ENCODE measurements at regions not wholly inside any gene's neighbourhood (a gene's known extent, or its start where the extent isn't known, plus 50 kb on each side); places are given as distances from the start of the nearest gene placed in this dataset.
"Not testable (repeated sequence)": the region's sequence is repeated elsewhere in the genome, so short reads cannot be mapped to it uniquely, and the experiment has no call there.

DNA sequence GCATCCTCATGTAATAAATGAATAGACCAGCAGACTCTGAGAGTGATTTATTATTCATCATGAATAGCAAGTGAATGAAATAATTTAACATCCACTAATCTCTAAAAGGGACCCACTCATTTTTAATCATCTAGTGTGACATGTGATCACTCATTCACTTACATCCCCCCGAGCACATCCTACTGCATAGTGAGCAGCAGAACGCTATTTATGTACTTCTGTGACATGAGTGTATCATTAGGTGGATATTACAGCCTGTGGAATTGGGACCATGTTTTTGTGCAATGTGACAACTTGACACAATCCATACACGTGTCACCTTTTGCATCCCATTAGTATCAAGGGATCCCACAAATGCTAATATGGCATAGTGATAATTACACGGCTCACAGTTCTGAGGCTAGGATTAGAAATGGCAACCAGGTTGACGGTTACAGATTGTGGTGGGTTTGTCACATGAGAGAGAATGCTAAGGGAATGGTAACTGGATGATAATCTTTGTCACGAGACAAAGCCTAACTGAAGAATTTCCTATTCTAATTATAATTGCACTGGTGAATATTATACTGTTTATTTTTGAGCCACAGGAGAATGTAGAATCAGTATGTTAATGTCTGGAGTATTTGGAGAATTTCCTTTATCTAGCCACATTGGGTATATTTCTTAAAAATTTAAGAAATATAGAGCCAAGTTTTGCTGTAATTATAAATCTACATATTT, 595.2 kb upstream of the TBL1XR1 start:
- Histone ChIP-seq H3K4me1 (ENCODE audit: control insufficient read depth, insufficient read depth, low read length) (peaks cover 9% of the 10 kb centered on the region), H3K36me3 (ENCODE audit: control insufficient read depth, insufficient read depth, low read length) (no peaks in the 10 kb centered on the region), H3K4me3 (ENCODE audit: low read length) (no peak overlapping the region), H3K9ac (ENCODE audit: low read length) (no peak overlapping the region), H3K27me3 (ENCODE audit: control insufficient read depth, insufficient read depth, low read length) (no peaks in the 10 kb centered on the region), H3K27ac (ENCODE audit: low read depth, low read length) (no peak overlapping the region)

DNA sequence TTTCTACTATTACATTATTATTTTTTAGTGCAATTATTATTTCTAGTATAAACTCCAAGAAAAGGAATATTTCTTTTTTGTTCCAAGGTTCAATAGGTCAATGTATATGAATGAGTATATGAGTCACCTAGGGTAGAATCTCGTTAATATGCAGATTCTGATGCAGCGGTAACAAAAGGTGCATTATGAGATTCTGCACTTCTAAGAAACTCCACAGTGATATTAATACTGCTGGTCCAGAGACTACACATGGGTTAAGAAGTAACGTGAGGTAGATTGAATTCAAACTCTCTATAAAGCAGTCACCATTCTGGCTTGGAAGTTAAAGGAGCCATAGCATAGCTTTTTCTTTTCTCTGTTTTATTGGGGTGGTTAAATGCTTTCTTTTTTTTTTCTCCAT, 596.2 kb upstream of the TBL1XR1 start:
- Histone ChIP-seq H3K27me3 (ENCODE audit: control insufficient read depth, insufficient read depth, low read length) (no peaks in the 10 kb centered on the region), H3K9ac (ENCODE audit: low read length) (no peak overlapping the region), H3K4me3 (ENCODE audit: low read length) (no peak overlapping the region), H3K36me3 (ENCODE audit: control insufficient read depth, insufficient read depth, low read length) (no peaks in the 10 kb centered on the region), H3K4me1 (ENCODE audit: control insufficient read depth, insufficient read depth, low read length) (peaks cover 9% of the 10 kb centered on the region), H3K27ac (ENCODE audit: low read depth, low read length) (no peak overlapping the region)

GRCh38 chr3:177795216-177795615, 597.9 kb upstream of the TBL1XR1 start:
- no peak overlapping the region for H3K27ac ChIP-seq (ENCODE audit: low read depth, low read length)

GRCh38 chr3:177795859-177796258, 598.6 kb upstream of the TBL1XR1 start:
- Histone ChIP-seq H3K4me3 (ENCODE audit: low read length) (no peak overlapping the region), H3K36me3 (ENCODE audit: control insufficient read depth, insufficient read depth, low read length) (no peaks in the 10 kb centered on the region), H3K27me3 (ENCODE audit: control insufficient read depth, insufficient read depth, low read length) (no peaks in the 10 kb centered on the region), H3K4me1 (ENCODE audit: control insufficient read depth, insufficient read depth, low read length) (no peaks in the 10 kb centered on the region), H3K9ac (ENCODE audit: low read length) (no peak overlapping the region), H3K27ac (ENCODE audit: low read depth, low read length) (no peak overlapping the region)

More at GRCh38 chr3:177795216-177795615, 597.9 kb upstream of the TBL1XR1 start:
- no peaks in the 10 kb centered on the region for H3K27me3 ChIP-seq (ENCODE audit: control insufficient read depth, insufficient read depth, low read length)
- H3K4me1 ChIP-seq (ENCODE audit: control insufficient read depth, insufficient read depth, low read length) = no peaks in the 10 kb centered on the region
- no peaks in the 10 kb centered on the region for H3K36me3 ChIP-seq (ENCODE audit: control insufficient read depth, insufficient read depth, low read length)
- no peak overlapping the region for H3K9ac ChIP-seq (ENCODE audit: low read length)
- H3K4me3 ChIP-seq (ENCODE audit: low read length) = no peak overlapping the region

GRCh38 chr3:177800147-177800546, 602.9 kb upstream of the TBL1XR1 start:
- H3K27me3 ChIP-seq (ENCODE audit: control insufficient read depth, insufficient read depth, low read length); H3K36me3 ChIP-seq (ENCODE audit: control insufficient read depth, insufficient read depth, low read length); H3K9ac ChIP-seq (ENCODE audit: low read length); H3K4me1 ChIP-seq (ENCODE audit: control insufficient read depth, insufficient read depth, low read length); H3K4me3 ChIP-seq (ENCODE audit: low read length); H3K27ac ChIP-seq (ENCODE audit: low read depth, low read length): not testable (repeated sequence)

- H3K27ac ChIP-seq (ENCODE audit: low read depth, low read length) = no peak overlapping the region
- no peak overlapping the region for H3K4me3 ChIP-seq (ENCODE audit: low read length)
- no peaks in the 10 kb centered on the region for H3K27me3 ChIP-seq (ENCODE audit: control insufficient read depth, insufficient read depth, low read length)
- no peaks in the 10 kb centered on the region for H3K4me1 ChIP-seq (ENCODE audit: control insufficient read depth, insufficient read depth, low read length)
- no peaks in the 10 kb centered on the region for H3K36me3 ChIP-seq (ENCODE audit: control insufficient read depth, insufficient read depth, low read length)
- no peak overlapping the region for H3K9ac ChIP-seq (ENCODE audit: low read length)
These were observed 603.3 kb upstream of the TBL1XR1 start for GRCh38 chr3:177800561-177800960.

GRCh38 chr3:177802151-177802900, 605.0 kb upstream of the TBL1XR1 start:
- Histone ChIP-seq H3K36me3 (ENCODE audit: control insufficient read depth, insufficient read depth, low read length) (no peaks in the 10 kb centered on the region), H3K4me3 (ENCODE audit: low read length) (no peak overlapping the region), H3K9ac (ENCODE audit: low read length) (no peak overlapping the region), H3K27ac (ENCODE audit: low read depth, low read length) (no peak overlapping the region), H3K27me3 (ENCODE audit: control insufficient read depth, insufficient read depth, low read length) (no peaks in the 10 kb centered on the region), H3K4me1 (ENCODE audit: control insufficient read depth, insufficient read depth, low read length) (no peaks in the 10 kb centered on the region)

DNA sequence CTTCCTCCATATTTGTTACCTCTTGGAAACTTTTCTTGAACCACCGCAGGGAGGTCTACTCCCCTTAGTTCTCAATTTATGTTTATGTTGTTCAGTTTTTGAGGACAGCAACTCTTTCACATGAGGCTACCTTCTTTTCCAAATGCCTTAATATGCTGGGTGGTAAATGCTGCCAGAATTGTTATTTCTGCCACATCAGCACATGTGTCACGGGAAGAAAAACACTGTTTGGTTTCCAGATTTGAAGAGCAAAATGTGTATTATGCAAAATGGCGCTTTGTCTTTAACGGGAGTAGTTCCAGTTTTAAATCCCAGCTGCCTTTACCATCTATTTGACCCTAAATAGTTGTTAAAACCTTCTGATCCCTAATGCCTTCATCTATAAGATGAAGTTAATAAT, 606.2 kb upstream of the TBL1XR1 start:
- Histone ChIP-seq H3K36me3 (ENCODE audit: control insufficient read depth, insufficient read depth, low read length) (no peaks in the 10 kb centered on the region), H3K27ac (ENCODE audit: low read depth, low read length) (no peak overlapping the region), H3K27me3 (ENCODE audit: control insufficient read depth, insufficient read depth, low read length) (no peaks in the 10 kb centered on the region), H3K4me3 (ENCODE audit: low read length) (no peak overlapping the region), H3K4me1 (ENCODE audit: control insufficient read depth, insufficient read depth, low read length) (no peaks in the 10 kb centered on the region), H3K9ac (ENCODE audit: low read length) (no peak overlapping the region)

DNA sequence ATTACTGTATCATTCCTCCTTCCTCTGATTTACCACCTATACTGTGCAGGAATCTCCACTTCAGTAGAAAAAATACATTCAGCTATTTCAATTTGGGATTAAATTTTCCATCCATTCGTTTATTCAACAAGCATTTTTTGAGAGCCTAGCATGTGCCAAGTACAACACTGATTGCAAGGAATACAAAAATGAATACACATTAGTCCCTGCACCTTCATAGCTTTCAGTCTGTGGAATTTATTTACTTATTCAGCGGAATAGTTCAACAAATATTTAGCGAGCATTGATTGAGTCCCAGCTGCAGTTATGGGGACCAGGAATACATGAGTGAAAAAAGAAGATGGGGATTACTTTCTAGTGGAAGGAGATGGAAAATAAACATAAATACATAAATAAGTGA, 606.8 kb upstream of the TBL1XR1 start:
- no peaks in the 10 kb centered on the region for H3K27me3 ChIP-seq (ENCODE audit: control insufficient read depth, insufficient read depth, low read length)
- H3K27ac ChIP-seq (ENCODE audit: low read depth, low read length) = no peak overlapping the region
- H3K36me3 ChIP-seq (ENCODE audit: control insufficient read depth, insufficient read depth, low read length) = no peaks in the 10 kb centered on the region
- no peak overlapping the region for H3K9ac ChIP-seq (ENCODE audit: low read length)
- no peaks in the 10 kb centered on the region for H3K4me1 ChIP-seq (ENCODE audit: control insufficient read depth, insufficient read depth, low read length)
- H3K4me3 ChIP-seq (ENCODE audit: low read length) = no peak overlapping the region

GRCh38 chr3:177804646-177805045, 607.4 kb upstream of the TBL1XR1 start:
- H3K27ac ChIP-seq (ENCODE audit: low read depth, low read length) = no peak overlapping the region
- H3K9ac ChIP-seq (ENCODE audit: low read length) = no peak overlapping the region
- H3K4me3 ChIP-seq (ENCODE audit: low read length) = no peak overlapping the region
- no peaks in the 10 kb centered on the region for H3K4me1 ChIP-seq (ENCODE audit: control insufficient read depth, insufficient read depth, low read length)
- no peaks in the 10 kb centered on the region for H3K36me3 ChIP-seq (ENCODE audit: control insufficient read depth, insufficient read depth, low read length)
- no peaks in the 10 kb centered on the region for H3K27me3 ChIP-seq (ENCODE audit: control insufficient read depth, insufficient read depth, low read length)

DNA sequence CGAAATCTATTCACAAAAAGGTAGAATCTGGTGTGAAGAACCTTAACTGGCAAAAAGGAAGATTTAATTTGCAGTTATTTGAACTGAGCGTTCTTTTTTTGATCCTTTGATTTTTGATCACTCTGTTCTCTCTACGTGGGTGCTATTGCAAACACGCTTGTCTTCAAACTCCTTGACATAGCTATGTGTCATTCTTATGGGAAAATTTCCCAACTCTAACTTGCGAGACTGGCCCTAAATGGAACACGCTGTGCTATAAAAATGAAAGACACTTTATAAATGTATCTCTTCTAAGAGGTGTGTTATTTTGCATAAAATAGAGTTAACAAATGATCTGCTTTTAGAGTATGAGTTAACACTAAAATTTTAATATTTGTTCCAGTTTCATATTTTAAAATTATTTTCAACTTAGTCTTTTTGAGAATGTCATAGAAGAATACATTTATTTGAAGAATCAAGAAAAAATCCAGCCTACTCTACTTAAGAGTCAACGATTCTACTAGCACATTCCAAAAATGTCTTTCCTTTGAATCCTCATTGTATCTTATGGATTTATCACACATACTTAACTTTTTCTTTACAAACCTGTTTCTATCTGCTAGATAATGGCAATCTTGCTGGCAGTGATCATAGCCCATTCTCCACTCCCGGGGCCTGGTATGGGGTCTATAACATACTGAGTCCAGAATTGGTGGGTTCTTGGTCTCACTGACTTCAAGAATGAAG, 610.0 kb upstream of the TBL1XR1 start:
- Histone ChIP-seq H3K36me3 (ENCODE audit: control insufficient read depth, insufficient read depth, low read length) (no peaks in the 10 kb centered on the region), H3K27ac (ENCODE audit: low read depth, low read length) (no peak overlapping the region)

DNA sequence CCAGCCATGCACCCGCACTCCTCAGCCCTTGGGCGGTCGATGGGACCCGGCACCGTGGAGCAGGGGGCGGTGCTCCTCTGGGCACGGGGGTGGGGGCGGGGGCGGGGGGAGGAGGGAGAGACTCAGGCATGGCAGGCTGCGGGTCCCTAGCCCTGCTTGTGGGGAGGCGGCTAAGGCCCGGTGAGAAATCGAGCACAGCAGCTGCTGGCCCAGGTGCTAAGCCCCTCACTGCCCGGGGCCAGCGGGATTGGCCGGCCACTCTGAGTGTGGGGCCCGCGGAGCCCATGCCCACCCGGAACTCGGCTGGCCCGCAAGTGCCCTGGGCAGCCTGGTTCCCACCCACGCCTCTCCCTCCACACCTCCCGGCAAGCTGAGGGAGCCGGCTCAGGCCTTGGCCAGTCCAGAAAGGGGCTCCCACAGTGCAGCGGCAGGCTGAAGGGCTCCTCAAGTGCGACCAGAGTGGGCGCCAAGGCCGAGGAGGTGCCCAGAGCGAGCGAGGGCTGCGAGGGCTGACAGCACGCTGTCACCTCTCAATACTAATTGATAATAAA, 611.7 kb upstream of the TBL1XR1 start:
- H3K4me3 ChIP-seq (ENCODE audit: low read length); H3K27ac ChIP-seq (ENCODE audit: low read depth, low read length); H3K9ac ChIP-seq (ENCODE audit: low read length); H3K27me3 ChIP-seq (ENCODE audit: control insufficient read depth, insufficient read depth, low read length); H3K36me3 ChIP-seq (ENCODE audit: control insufficient read depth, insufficient read depth, low read length): not testable (repeated sequence)
- peaks cover 15% of the 10 kb centered on the region for H3K4me1 ChIP-seq (ENCODE audit: control insufficient read depth, insufficient read depth, low read length)

More for the DNA sequence above, 610.0 kb upstream of the TBL1XR1 start:
- Histone ChIP-seq H3K27me3 (ENCODE audit: control insufficient read depth, insufficient read depth, low read length) (no peaks in the 10 kb centered on the region), H3K4me1 (ENCODE audit: control insufficient read depth, insufficient read depth, low read length) (peaks cover 7% of the 10 kb centered on the region), H3K9ac (ENCODE audit: low read length) (no peak overlapping the region), H3K4me3 (ENCODE audit: low read length) (no peak overlapping the region)

All from rectal smooth muscle tissue (tissue), 1 donor.